Tibial nerve (tissue), 4 donors: ENCODE measurements at regions not wholly inside any gene's neighbourhood (a gene's known extent, or its start where the extent isn't known, plus 50 kb on each side); places are given as distances from the start of the nearest gene placed in this dataset.

ENCODE experiments used
- DNase-seq, 2 donors: peaks; one replicate each; pipeline ENCODE4 v3.0.0-alpha.2; 2019; ENCODE audit warnings: low spot score in 2 of 2
- H3K27ac ChIP-seq, 4 donors: fragments of 200-600 bp; sonication (generic) in 3 of 4; one replicate each; pipeline ENCODE4 v1.5.1; 2017 to 2019; ENCODE audit warnings: mild to moderate bottlenecking in 1 of 4
- H3K27me3 ChIP-seq, 2 donors: fragments of 200-600 bp; sonication (generic) in 1 of 2; one replicate each; pipeline versions ENCODE4 v1.5.1 to v1.6.0; 2017 to 2019
- H3K36me3 ChIP-seq, 3 donors: fragments of 200-600 bp; sonication (generic); one replicate each; pipeline ENCODE4 v1.5.1; 2018 to 2019
- H3K4me1 ChIP-seq, 4 donors: fragments of 200-600 bp; sonication (generic) in 3 of 4; one replicate each; pipeline ENCODE4 v1.5.1; 2017 to 2019
- H3K4me3 ChIP-seq, 4 donors: fragments of 200-600 bp; sonication (generic) in 3 of 4; one replicate each; pipeline ENCODE4 v1.5.1; 2017 to 2019; ENCODE audit warnings: mild to moderate bottlenecking in 1 of 4, moderate library complexity in 1 of 4
- H3K9me3 ChIP-seq, 4 donors: fragments of 200-600 bp; sonication (generic) in 3 of 4; one replicate each; pipeline ENCODE4 v1.5.1; 2017 to 2019
- CTCF ChIP-seq, 5 experiments: fragments of 200-600 bp in 3 of 5; fragments of 450-650 bp in 2 of 5; sonication (generic) in 3 of 5; IDR thresholded peaks; one replicate each; pipeline ENCODE4 v1.5.1; 2016 to 2019; ENCODE audit warnings: antibody characterized with exemption in 5 of 5, mild to moderate bottlenecking in 3 of 5, moderate library complexity in 2 of 5
- EP300 ChIP-seq, 2 donors: sonication (generic); formaldehyde crosslinking; IDR thresholded peaks; one replicate each; pipeline ENCODE4 v1.6.1; 2017; ENCODE audit warnings: antibody characterized with exemption in 2 of 2, mild to moderate bottlenecking in 1 of 2
- POLR2A ChIP-seq, 2 donors: fragments of 450-650 bp; IDR thresholded peaks; one replicate each; pipeline ENCODE4 v1.6.1; 2017; ENCODE audit warnings: antibody characterized with exemption in 2 of 2, mild to moderate bottlenecking in 2 of 2, moderate library complexity in 2 of 2
- WGBS, 2 donors: methylation state at CpG; one replicate each; pipeline ENCODE4 v1.1.5; 2018; 5-methylcytosine and 5-hydroxymethylcytosine counted together

GRCh38 chr6:137656735-137657134 lies 162.5 kb upstream of the OLIG3 start:
- H3K4me1 ChIP-seq = no peaks in the 10 kb centered on the region
- H3K27ac ChIP-seq = no peak overlapping the region
- TF ChIP-seq CTCF (IDR thresholded peaks at IDR 0.05) = no peak
- TF ChIP-seq POLR2A (IDR thresholded peaks at IDR 0.05) = no peak
- TF ChIP-seq EP300 (IDR thresholded peaks at IDR 0.05) = no peak
- 90% methylated on average over 4 of the region's 4 CpGs for WGBS, 2 donors
- H3K36me3 ChIP-seq = no peaks in the 10 kb centered on the region
- H3K4me3 ChIP-seq = no peak overlapping the region
- DNase-seq = no peak
- peaks cover 0 to 44% (median 5%) of the 10 kb centered on the region in 4 donors for H3K9me3 ChIP-seq
- no peaks in the 10 kb centered on the region for H3K27me3 ChIP-seq

GRCh38 chr6:137657351-137657911 lies 163.2 kb upstream of the OLIG3 start:
- Histone ChIP-seq H3K4me1 (no peaks in the 10 kb centered on the region), H3K27ac (no peak overlapping the region), H3K27me3 (no peaks in the 10 kb centered on the region), H3K4me3 (no peak overlapping the region), H3K36me3 (no peaks in the 10 kb centered on the region), H3K9me3 (peaks cover 0 to 42% (median 5%) of the 10 kb centered on the region in 4 donors)
- no peak for TF ChIP-seq CTCF (IDR thresholded peaks at IDR 0.05)
- TF ChIP-seq POLR2A (IDR thresholded peaks at IDR 0.05) = no peak
- no peak for TF ChIP-seq EP300 (IDR thresholded peaks at IDR 0.05)
- DNase-seq = no peak
- WGBS, 2 donors = 76 to 80% methylated on average over 1 of the region's 1 CpG

- WGBS, 2 donors = 53 to 72% methylated on average over 1 of the region's 1 CpG
- Histone ChIP-seq H3K4me1 (no peaks in the 10 kb centered on the region), H3K36me3 (no peaks in the 10 kb centered on the region), H3K9me3 (peaks cover 0 to 33% (median 5%) of the 10 kb centered on the region in 4 donors), H3K27ac (no peak overlapping the region), H3K27me3 (no peaks in the 10 kb centered on the region), H3K4me3 (no peak overlapping the region)
- no peak for DNase-seq
- TF ChIP-seq CTCF (IDR thresholded peaks at IDR 0.05) = no peak
- no peak for TF ChIP-seq EP300 (IDR thresholded peaks at IDR 0.05)
- TF ChIP-seq POLR2A (IDR thresholded peaks at IDR 0.05) = no peak
Measured at GRCh38 chr6:137658287-137658686, 164.1 kb upstream of the OLIG3 start.

GRCh38 chr6:137659871-137660270 lies 165.7 kb upstream of the OLIG3 start:
- Histone ChIP-seq H3K36me3 (no peaks in the 10 kb centered on the region), H3K27me3 (no peaks in the 10 kb centered on the region), H3K4me3 (no peak overlapping the region), H3K4me1 (no peaks in the 10 kb centered on the region), H3K9me3 (peaks cover 0 to 17% (median under 1%) of the 10 kb centered on the region in 4 donors), H3K27ac (no peak overlapping the region)
- no peak for TF ChIP-seq POLR2A (IDR thresholded peaks at IDR 0.05)
- no peak for TF ChIP-seq EP300 (IDR thresholded peaks at IDR 0.05)
- TF ChIP-seq CTCF (IDR thresholded peaks at IDR 0.05) = no peak
- no peak for DNase-seq
- WGBS, 2 donors = 77 to 81% methylated on average over 3 of the region's 3 CpGs

- no peaks in the 10 kb centered on the region for H3K36me3 ChIP-seq
- H3K27me3 ChIP-seq = no peaks in the 10 kb centered on the region
- 81 to 84% methylated on average over 1 of the region's 1 CpG for WGBS, 2 donors
- DNase-seq = no peak
- TF ChIP-seq EP300 (IDR thresholded peaks at IDR 0.05) (no peak), POLR2A (IDR thresholded peaks at IDR 0.05) (no peak), CTCF (IDR thresholded peaks at IDR 0.05) (no peak)
- H3K4me1 ChIP-seq = no peaks in the 10 kb centered on the region
- no peak overlapping the region for H3K4me3 ChIP-seq
- peaks cover 0 to 13% (median 0%) of the 10 kb centered on the region in 4 donors for H3K9me3 ChIP-seq
- H3K27ac ChIP-seq = no peak overlapping the region
Measured at GRCh38 chr6:137660296-137660731, 166.1 kb upstream of the OLIG3 start.
